Mesothelial cell of epicardium (in vitro differentiated cells): ENCODE measurements at regions not wholly inside any gene's neighbourhood (a gene's known extent, or its start where the extent isn't known, plus 50 kb on each side); places are given as distances from the start of the nearest gene placed in this dataset.

Experiments
- DNase-seq, 2 experiments: peaks; one replicate each; pipeline ENCODE4 v3.0.0; 2021; ENCODE audit warnings: low spot score in 2 of 2; ENCODE audit not compliant: unreplicated experiment in 2 of 2
- H3K27ac Mint-ChIP-seq: 2 replicates; pipeline ENCODE4 v1.8.0; 2021; ENCODE audit warnings: mixed read lengths
- H3K27me3 Mint-ChIP-seq: 2 replicates; pipeline ENCODE4 v1.8.0; 2021; ENCODE audit warnings: low read depth, mixed read lengths
- H3K36me3 Mint-ChIP-seq: 2 replicates; pipeline ENCODE4 v1.8.0; 2021; ENCODE audit warnings: mixed read lengths
- H3K4me1 Mint-ChIP-seq: 2 replicates; pipeline ENCODE4 v1.8.0; 2021; ENCODE audit warnings: mixed read lengths
- H3K4me3 Mint-ChIP-seq: 2 replicates; pipeline ENCODE4 v1.8.0; 2021; ENCODE audit warnings: mild to moderate bottlenecking, moderate library complexity, mixed read lengths
- H3K9me3 Mint-ChIP-seq: 2 replicates; pipeline ENCODE4 v1.8.0; 2021; ENCODE audit warnings: mixed read lengths
- TF ChIP-seq, protein P1 (sequence below): fragments of 200-600 bp; sonication (generic); IDR thresholded peaks from one replicate; pipeline ENCODE4 v1.5.0; 2021; ENCODE audit warnings: antibody characterized with exemption; ENCODE audit not compliant: unreplicated experiment

GRCh38 chr10:7043055-7043653 is 367.7 kb downstream of the SFMBT2 start:
- Mint-ChIP-seq H3K27me3 (peaks cover 64% of the 10 kb centered on the region), H3K4me3 (no peak overlapping the region), H3K4me1 (no peaks in the 10 kb centered on the region), H3K27ac (no peak overlapping the region), H3K9me3 (no peaks in the 10 kb centered on the region), H3K36me3 (no peaks in the 10 kb centered on the region)
- TF ChIP-seq, protein P1, sequence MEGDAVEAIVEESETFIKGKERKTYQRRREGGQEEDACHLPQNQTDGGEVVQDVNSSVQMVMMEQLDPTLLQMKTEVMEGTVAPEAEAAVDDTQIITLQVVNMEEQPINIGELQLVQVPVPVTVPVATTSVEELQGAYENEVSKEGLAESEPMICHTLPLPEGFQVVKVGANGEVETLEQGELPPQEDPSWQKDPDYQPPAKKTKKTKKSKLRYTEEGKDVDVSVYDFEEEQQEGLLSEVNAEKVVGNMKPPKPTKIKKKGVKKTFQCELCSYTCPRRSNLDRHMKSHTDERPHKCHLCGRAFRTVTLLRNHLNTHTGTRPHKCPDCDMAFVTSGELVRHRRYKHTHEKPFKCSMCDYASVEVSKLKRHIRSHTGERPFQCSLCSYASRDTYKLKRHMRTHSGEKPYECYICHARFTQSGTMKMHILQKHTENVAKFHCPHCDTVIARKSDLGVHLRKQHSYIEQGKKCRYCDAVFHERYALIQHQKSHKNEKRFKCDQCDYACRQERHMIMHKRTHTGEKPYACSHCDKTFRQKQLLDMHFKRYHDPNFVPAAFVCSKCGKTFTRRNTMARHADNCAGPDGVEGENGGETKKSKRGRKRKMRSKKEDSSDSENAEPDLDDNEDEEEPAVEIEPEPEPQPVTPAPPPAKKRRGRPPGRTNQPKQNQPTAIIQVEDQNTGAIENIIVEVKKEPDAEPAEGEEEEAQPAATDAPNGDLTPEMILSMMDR, result no peak
- DNase-seq, result no peak

- peaks cover 66% of the 10 kb centered on the region for H3K27me3 Mint-ChIP-seq
- TF ChIP-seq, protein P1, result no peak
- H3K27ac Mint-ChIP-seq, result no peak overlapping the region
- no peaks in the 10 kb centered on the region for H3K9me3 Mint-ChIP-seq
- H3K4me1 Mint-ChIP-seq, result no peaks in the 10 kb centered on the region
- no peaks in the 10 kb centered on the region for H3K36me3 Mint-ChIP-seq
- DNase-seq, result no peak
- H3K4me3 Mint-ChIP-seq, result no peak overlapping the region
Observed at GRCh38 chr10:7042419-7043054, 368.3 kb downstream of the SFMBT2 start.

- DNase-seq, result no peak
- no peak overlapping the region for H3K4me3 Mint-ChIP-seq
- no peak overlapping the region for H3K27ac Mint-ChIP-seq
- TF ChIP-seq, protein P1, result no peak
- H3K4me1 Mint-ChIP-seq, result no peaks in the 10 kb centered on the region
- H3K36me3 Mint-ChIP-seq, result no peaks in the 10 kb centered on the region
- peaks cover 65% of the 10 kb centered on the region for H3K27me3 Mint-ChIP-seq
- H3K9me3 Mint-ChIP-seq, result no peaks in the 10 kb centered on the region
Observed at GRCh38 chr10:7042000-7042399, 368.8 kb downstream of the SFMBT2 start.

GRCh38 chr10:7040681-7041080 is 370.2 kb downstream of the SFMBT2 start:
- DNase-seq, result no peak
- H3K27me3 Mint-ChIP-seq, result peaks cover 68% of the 10 kb centered on the region
- H3K4me3 Mint-ChIP-seq, result no peak overlapping the region
- no peaks in the 10 kb centered on the region for H3K36me3 Mint-ChIP-seq
- no peaks in the 10 kb centered on the region for H3K4me1 Mint-ChIP-seq
- H3K27ac Mint-ChIP-seq, result no peak overlapping the region
- TF ChIP-seq, protein P1, result no peak
- H3K9me3 Mint-ChIP-seq, result no peaks in the 10 kb centered on the region

- Mint-ChIP-seq H3K4me1 (no peaks in the 10 kb centered on the region), H3K27ac (no peak overlapping the region), H3K9me3 (no peaks in the 10 kb centered on the region), H3K27me3 (peaks cover 69% of the 10 kb centered on the region), H3K4me3 (no peak overlapping the region), H3K36me3 (no peaks in the 10 kb centered on the region)
- TF ChIP-seq, protein P1, result no peak
- no peak for DNase-seq
Observed at GRCh38 chr10:7039859-7040258, 371.0 kb downstream of the SFMBT2 start.
